ENCODE measurements at regions not wholly inside any gene's neighbourhood (a gene's known extent, or its start where the extent isn't known, plus 50 kb on each side); places are given as distances from the start of the nearest gene placed in this dataset.

- WGBS (ENCODE audit: low lambda C conversion rate, missing lambda C conversion rate) = 100% methylated on average over 1 of the region's 1 CpG
- Histone ChIP-seq H3K4me3 (no peak overlapping the region), H3K36me3 (replicated peaks; ENCODE audit: insufficient read depth, low read depth) (no peaks in the 10 kb centered on the region), H2AFZ (no peak overlapping the region), H3K4me1 (ENCODE audit: insufficient read depth) (no peaks in the 10 kb centered on the region), H4K20me1 (ENCODE audit: insufficient read depth, poor library complexity, severe bottlenecking) (no peaks in the 10 kb centered on the region), H3K27me3 (no peaks in the 10 kb centered on the region), H3K79me2 (no peaks in the 10 kb centered on the region), H3K4me2 (no peak overlapping the region), H3K9me2 (replicated peaks; ENCODE audit: insufficient read depth) (no peaks in the 10 kb centered on the region), H3K9me3 (ENCODE audit: low read depth) (no peaks in the 10 kb centered on the region), H3K27ac (no peak overlapping the region)
- TF ChIP-seq EZH2phosphoT487 (IDR thresholded peaks at IDR 0.05; ENCODE audit: low read depth, severe bottlenecking, unreplicated experiment) (no peak), EZH2 (IDR thresholded peaks at IDR 0.05; ENCODE audit: borderline replicate concordance) (no peak)
- TF ChIP-seq, protein P1, sequence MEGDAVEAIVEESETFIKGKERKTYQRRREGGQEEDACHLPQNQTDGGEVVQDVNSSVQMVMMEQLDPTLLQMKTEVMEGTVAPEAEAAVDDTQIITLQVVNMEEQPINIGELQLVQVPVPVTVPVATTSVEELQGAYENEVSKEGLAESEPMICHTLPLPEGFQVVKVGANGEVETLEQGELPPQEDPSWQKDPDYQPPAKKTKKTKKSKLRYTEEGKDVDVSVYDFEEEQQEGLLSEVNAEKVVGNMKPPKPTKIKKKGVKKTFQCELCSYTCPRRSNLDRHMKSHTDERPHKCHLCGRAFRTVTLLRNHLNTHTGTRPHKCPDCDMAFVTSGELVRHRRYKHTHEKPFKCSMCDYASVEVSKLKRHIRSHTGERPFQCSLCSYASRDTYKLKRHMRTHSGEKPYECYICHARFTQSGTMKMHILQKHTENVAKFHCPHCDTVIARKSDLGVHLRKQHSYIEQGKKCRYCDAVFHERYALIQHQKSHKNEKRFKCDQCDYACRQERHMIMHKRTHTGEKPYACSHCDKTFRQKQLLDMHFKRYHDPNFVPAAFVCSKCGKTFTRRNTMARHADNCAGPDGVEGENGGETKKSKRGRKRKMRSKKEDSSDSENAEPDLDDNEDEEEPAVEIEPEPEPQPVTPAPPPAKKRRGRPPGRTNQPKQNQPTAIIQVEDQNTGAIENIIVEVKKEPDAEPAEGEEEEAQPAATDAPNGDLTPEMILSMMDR (IDR thresholded peaks at IDR 0.05; ENCODE audit: poor library complexity) = no peak
- no peak for DNase-seq (ENCODE audit: low spot score)
Observed at GRCh38 chr11:91788764-91789163, 435.9 kb upstream of the FAT3 start.

- Histone ChIP-seq H3K27me3 (no peaks in the 10 kb centered on the region), H3K4me1 (ENCODE audit: insufficient read depth) (no peaks in the 10 kb centered on the region), H4K20me1 (ENCODE audit: insufficient read depth, poor library complexity, severe bottlenecking) (no peaks in the 10 kb centered on the region), H3K79me2 (no peaks in the 10 kb centered on the region), H3K9me3 (ENCODE audit: low read depth) (no peaks in the 10 kb centered on the region), H3K36me3 (replicated peaks; ENCODE audit: insufficient read depth, low read depth) (no peaks in the 10 kb centered on the region), H3K9me2 (replicated peaks; ENCODE audit: insufficient read depth) (no peaks in the 10 kb centered on the region), H2AFZ (no peak overlapping the region), H3K4me2 (no peak overlapping the region), H3K27ac (no peak overlapping the region), H3K4me3 (no peak overlapping the region)
- 73% methylated on average over 4 of the region's 4 CpGs for whole genome bisulfite sequencing (ENCODE audit: low lambda C conversion rate, missing lambda C conversion rate)
- DNase-seq (ENCODE audit: low spot score) = no peak
- TF ChIP-seq, protein P1 (IDR thresholded peaks at IDR 0.05; ENCODE audit: poor library complexity) = no peak
- TF ChIP-seq EZH2phosphoT487 (IDR thresholded peaks at IDR 0.05; ENCODE audit: low read depth, severe bottlenecking, unreplicated experiment) = no peak
- no peak for TF ChIP-seq EZH2 (IDR thresholded peaks at IDR 0.05; ENCODE audit: borderline replicate concordance)
Observed at GRCh38 chr11:91786097-91786496, 438.5 kb upstream of the FAT3 start.

- DNase-seq (ENCODE audit: low spot score) = no peak
Observed at GRCh38 chr11:91783173-91783572, 441.4 kb upstream of the FAT3 start.

More at GRCh38 chr11:91783173-91783572, 441.4 kb upstream of the FAT3 start:
- TF ChIP-seq EZH2 (IDR thresholded peaks at IDR 0.05; ENCODE audit: borderline replicate concordance) = no peak
- no peak for TF ChIP-seq EZH2phosphoT487 (IDR thresholded peaks at IDR 0.05; ENCODE audit: low read depth, severe bottlenecking, unreplicated experiment)
- TF ChIP-seq, protein P1 (IDR thresholded peaks at IDR 0.05; ENCODE audit: poor library complexity) = no peak
- Histone ChIP-seq H3K4me1 (ENCODE audit: insufficient read depth) (no peaks in the 10 kb centered on the region), H3K9me2 (replicated peaks; ENCODE audit: insufficient read depth) (no peaks in the 10 kb centered on the region), H3K79me2 (no peaks in the 10 kb centered on the region), H3K36me3 (replicated peaks; ENCODE audit: insufficient read depth, low read depth) (no peaks in the 10 kb centered on the region), H3K4me2 (no peak overlapping the region), H2AFZ (no peak overlapping the region), H3K9me3 (ENCODE audit: low read depth) (no peaks in the 10 kb centered on the region), H3K27ac (no peak overlapping the region), H3K27me3 (no peaks in the 10 kb centered on the region), H3K4me3 (no peak overlapping the region), H4K20me1 (ENCODE audit: insufficient read depth, poor library complexity, severe bottlenecking) (no peaks in the 10 kb centered on the region)
- 91% methylated on average over 2 of the region's 2 CpGs for WGBS (ENCODE audit: low lambda C conversion rate, missing lambda C conversion rate)

All from hepatocyte (in vitro differentiated cells).